Prostate gland (tissue), 2 donors: ENCODE measurements at regions not wholly inside any gene's neighbourhood (a gene's known extent, or its start where the extent isn't known, plus 50 kb on each side); places are given as distances from the start of the nearest gene placed in this dataset.
"Not testable (repeated sequence)": the region's sequence is repeated elsewhere in the genome, so short reads cannot be mapped to it uniquely, and the experiment has no call there.

Experiments
- DNase-seq: peaks from one replicate; pipeline ENCODE4 v3.0.0-alpha.2; 2019; ENCODE audit warnings: low spot score
- H3K27ac ChIP-seq, 2 donors: fragments of 200-600 bp; sonication (generic); 2 replicates each; pipeline ENCODE4 v1.5.1; 2017 to 2019
- H3K27me3 ChIP-seq: fragments of 200-600 bp; sonication (generic); replicated peaks from 2 replicates; pipeline ENCODE4 v1.5.1; 2019; ENCODE audit not compliant: insufficient read depth
- H3K36me3 ChIP-seq, 2 donors: fragments of 200-600 bp; sonication (generic); 1 replicate in 1 of 2; 2 replicates in 1 of 2; pipeline versions ENCODE4 v1.5.1 to v1.8.1; 2017 to 2019
- H3K4me1 ChIP-seq: fragments of 200-600 bp; sonication (generic); replicated peaks from 2 replicates; pipeline ENCODE4 v1.5.1; 2019
- H3K4me3 ChIP-seq, 2 donors: fragments of 200-600 bp; sonication (generic); 2 replicates each; pipeline ENCODE4 v1.5.1; 2017 to 2019
- H3K9me3 ChIP-seq: fragments of 200-600 bp; sonication (generic); 2 replicates; pipeline ENCODE4 v1.5.1; 2017
- POLR2A ChIP-seq: fragments of 450-650 bp; IDR thresholded peaks from one replicate; pipeline ENCODE4 v1.6.1; 2016; ENCODE audit warnings: antibody characterized with exemption, mild to moderate bottlenecking
- POLR2AphosphoS5 ChIP-seq: sonication (generic); formaldehyde crosslinking; IDR thresholded peaks from one replicate; pipeline ENCODE4 v1.6.1; 2017; ENCODE audit warnings: antibody characterized with exemption
- WGBS: methylation state at CpG from one replicate; pipeline ENCODE4 v1.1.5; 2018; 5-methylcytosine and 5-hydroxymethylcytosine counted together
- intact Hi-C: fragments of 100-400 bp; cut with DNase I; formaldehyde crosslinking; loops from one replicate; pipeline ENCODE4 v1.14.2; 2022
- TF ChIP-seq, protein P1 (sequence below), 4 experiments: fragments of 200-600 bp in 2 of 4; fragments of 450-650 bp in 2 of 4; sonication (generic) in 2 of 4; IDR thresholded peaks; 1 replicate in 3 of 4; 2 replicates in 1 of 4; pipeline ENCODE4 v1.5.1; 2016 to 2019; ENCODE audit warnings: antibody characterized with exemption in 4 of 4, mild to moderate bottlenecking in 2 of 4, moderate library complexity in 2 of 4

DNA sequence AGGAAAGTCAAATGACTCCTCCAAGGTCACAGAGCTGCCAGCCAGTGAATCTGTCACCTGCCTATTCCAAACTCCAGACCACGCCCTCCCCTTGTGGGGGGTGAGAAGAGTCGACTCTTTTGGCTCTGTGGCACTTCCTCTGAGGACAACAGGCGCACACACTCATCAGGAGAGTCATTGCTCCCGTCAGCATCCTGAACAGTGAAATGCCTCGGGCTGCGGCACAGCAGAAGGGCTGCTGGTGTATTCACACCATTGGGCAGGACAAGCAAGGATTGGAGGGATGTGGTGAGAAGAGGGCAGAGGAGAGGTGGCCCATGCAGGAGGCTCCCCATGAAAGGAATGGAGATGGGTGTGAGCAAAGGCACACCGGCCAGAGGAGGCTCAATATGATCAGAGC, 239.0 kb downstream of the TOMM20 start:
- H3K36me3 ChIP-seq = no peaks in the 10 kb centered on the region
- no peaks in the 10 kb centered on the region for H3K9me3 ChIP-seq
- H3K27ac ChIP-seq = no peak overlapping the region
- DNase-seq = no peak
- H3K4me3 ChIP-seq = no peak overlapping the region
- intact Hi-C loops = loop anchor here (5.0 kb wide), 1 partner anchor 167 kb away; no protein-coding TSS in a partner anchor
- TF ChIP-seq POLR2AphosphoS5 = no peak
- TF ChIP-seq, protein P1, sequence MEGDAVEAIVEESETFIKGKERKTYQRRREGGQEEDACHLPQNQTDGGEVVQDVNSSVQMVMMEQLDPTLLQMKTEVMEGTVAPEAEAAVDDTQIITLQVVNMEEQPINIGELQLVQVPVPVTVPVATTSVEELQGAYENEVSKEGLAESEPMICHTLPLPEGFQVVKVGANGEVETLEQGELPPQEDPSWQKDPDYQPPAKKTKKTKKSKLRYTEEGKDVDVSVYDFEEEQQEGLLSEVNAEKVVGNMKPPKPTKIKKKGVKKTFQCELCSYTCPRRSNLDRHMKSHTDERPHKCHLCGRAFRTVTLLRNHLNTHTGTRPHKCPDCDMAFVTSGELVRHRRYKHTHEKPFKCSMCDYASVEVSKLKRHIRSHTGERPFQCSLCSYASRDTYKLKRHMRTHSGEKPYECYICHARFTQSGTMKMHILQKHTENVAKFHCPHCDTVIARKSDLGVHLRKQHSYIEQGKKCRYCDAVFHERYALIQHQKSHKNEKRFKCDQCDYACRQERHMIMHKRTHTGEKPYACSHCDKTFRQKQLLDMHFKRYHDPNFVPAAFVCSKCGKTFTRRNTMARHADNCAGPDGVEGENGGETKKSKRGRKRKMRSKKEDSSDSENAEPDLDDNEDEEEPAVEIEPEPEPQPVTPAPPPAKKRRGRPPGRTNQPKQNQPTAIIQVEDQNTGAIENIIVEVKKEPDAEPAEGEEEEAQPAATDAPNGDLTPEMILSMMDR (IDR thresholded peaks at IDR 0.05) = no peak
- TF ChIP-seq POLR2A = no peak
- no peaks in the 10 kb centered on the region for H3K27me3 ChIP-seq
- 87% methylated on average over 7 of the region's 7 CpGs for WGBS
- no peaks in the 10 kb centered on the region for H3K4me1 ChIP-seq

DNA sequence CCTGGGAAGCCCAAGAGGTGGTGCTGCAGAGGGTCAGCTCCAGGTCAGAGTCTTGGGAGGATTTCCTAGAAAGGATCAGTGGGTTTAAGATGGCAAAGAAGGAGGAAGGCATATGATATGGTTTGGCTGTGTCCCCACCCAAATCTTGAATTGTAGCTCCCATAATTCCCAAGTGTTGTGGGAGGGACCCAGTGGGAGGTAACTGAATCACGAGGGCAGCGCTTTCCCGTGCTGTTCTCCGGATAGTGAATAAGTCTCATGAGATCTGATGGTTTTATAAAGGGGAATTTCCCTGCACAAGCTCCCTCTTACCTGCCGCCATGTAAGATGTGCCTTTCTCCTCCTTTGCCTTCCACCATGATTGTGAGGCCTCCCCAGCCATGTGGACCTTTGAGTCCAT, 240.4 kb downstream of the TOMM20 start:
- not testable (repeated sequence) for H3K27me3 ChIP-seq, H3K27ac ChIP-seq, H3K36me3 ChIP-seq, H3K9me3 ChIP-seq, DNase-seq, H3K4me1 ChIP-seq, H3K4me3 ChIP-seq
- WGBS = 95% methylated on average over 5 of the region's 5 CpGs
- intact Hi-C loops = loop anchor here (5.0 kb wide), 1 partner anchor 166 kb away; no protein-coding TSS in a partner anchor

DNA sequence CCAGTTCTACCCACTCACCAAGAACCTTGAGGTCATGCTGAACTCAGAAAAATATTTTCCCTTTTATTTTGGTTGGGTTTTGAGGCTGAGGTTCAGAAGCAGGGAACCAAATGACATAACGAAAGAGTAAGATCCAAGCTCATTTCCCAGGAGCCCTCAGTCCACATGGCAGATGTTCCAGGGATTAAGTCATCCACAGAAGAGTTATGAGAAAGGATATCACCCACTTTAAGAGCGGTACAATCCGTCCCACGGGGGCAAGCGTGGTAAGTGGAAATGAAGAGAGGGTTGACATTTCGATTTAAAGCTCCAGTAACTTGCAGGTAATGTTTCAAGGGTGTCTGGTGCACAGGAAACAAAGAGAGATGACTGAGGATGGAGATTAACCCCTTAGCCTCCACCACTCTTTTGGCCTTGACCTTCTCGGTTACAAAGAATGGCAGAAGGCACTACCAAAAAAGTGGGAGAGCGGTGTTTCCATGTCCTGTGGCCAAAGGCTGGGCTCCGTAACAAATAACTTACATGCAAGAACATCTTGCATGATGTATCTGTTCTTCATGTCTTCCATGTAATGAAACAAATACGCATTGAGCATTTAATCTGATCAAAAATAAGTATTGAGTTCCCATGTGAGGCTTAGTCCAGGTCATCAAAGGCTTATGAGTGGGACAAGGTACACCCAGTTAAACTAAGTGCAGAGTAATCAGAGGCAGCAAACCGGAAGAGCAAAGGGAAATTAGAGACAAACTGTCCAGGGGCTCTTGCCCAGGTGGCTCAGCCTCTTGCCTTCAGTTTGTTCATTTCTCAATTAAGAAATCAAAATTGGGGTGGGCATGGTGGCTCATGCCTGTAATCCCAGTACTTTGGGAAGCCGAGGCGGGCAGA, 241.4 kb downstream of the TOMM20 start:
- Histone ChIP-seq H3K9me3 (no peaks in the 10 kb centered on the region), H3K4me3 (no peak overlapping the region), H3K4me1 (no peaks in the 10 kb centered on the region), H3K27ac (peak overlapping the region; percentile 72), H3K36me3 (no peaks in the 10 kb centered on the region), H3K27me3 (no peaks in the 10 kb centered on the region)
- intact Hi-C loops = loop anchor here (2.0 to 5.0 kb wide), 2 partner anchors 30 to 165 kb away; no protein-coding TSS in a partner anchor
- no peak for DNase-seq
- TF ChIP-seq POLR2A (no peak), POLR2AphosphoS5 (no peak)
- TF ChIP-seq, protein P1 (IDR thresholded peaks at IDR 0.05) = no peak
- 46% methylated on average over 13 of the region's 13 CpGs for WGBS

DNA sequence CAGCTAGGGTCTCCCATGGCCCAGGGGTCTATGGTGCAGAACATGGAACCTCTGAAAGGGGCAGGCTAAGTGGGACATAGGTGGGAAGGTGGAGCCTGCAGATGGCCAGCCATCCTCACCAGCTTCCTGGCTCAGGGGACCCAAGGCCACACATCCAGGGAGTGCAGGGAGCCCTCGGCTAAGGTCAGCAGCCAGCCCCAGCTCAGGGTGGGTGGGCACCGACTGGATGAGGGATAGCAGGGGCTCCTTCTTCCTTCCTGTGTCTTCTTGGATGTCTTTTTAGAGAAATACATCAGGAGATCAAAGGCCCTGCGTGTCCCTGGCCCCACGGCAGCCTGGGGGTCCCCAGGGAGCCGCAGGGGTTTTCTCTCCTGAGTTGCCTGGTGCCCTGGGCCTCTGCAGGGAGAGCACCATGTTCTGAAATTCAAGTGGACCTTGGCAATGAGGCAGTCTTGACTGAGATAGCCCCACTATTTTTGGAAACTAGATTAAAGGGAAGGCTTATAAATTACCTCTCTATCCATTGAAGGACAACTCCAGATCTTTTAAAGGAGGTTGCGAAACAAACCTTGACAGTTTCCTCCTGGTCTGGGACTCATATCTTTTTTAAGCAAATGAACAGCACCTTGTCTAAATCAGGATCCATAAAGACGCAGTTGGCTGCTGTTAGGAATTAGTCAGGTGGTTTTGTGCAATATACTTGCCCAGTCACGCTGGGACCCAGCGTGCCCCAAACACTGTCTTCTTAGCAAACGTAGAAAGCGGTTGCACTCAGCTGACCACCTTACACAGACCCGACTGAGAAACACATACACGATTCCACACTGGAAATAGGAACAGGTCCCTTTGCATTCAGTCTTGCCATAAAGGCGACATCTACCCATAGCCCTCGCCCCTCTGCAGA, 242.3 kb downstream of the TOMM20 start:
- H3K36me3 ChIP-seq = no peaks in the 10 kb centered on the region
- peak overlapping the region; percentile 72 for H3K27ac ChIP-seq
- H3K9me3 ChIP-seq = no peaks in the 10 kb centered on the region
- no peak overlapping the region for H3K4me3 ChIP-seq
- WGBS = 30% methylated on average over 14 of the region's 15 CpGs
- H3K27me3 ChIP-seq = no peaks in the 10 kb centered on the region
- DNase-seq = peak; percentile 85
- TF ChIP-seq POLR2AphosphoS5 (peak; percentile 94), POLR2A (no peak)
- TF ChIP-seq, protein P1 (IDR thresholded peaks at IDR 0.05) = no peak
- no peaks in the 10 kb centered on the region for H3K4me1 ChIP-seq
- intact Hi-C loops = loop anchor here (2.0 to 5.0 kb wide), 2 partner anchors 30 to 164 kb away; no protein-coding TSS in a partner anchor

DNA sequence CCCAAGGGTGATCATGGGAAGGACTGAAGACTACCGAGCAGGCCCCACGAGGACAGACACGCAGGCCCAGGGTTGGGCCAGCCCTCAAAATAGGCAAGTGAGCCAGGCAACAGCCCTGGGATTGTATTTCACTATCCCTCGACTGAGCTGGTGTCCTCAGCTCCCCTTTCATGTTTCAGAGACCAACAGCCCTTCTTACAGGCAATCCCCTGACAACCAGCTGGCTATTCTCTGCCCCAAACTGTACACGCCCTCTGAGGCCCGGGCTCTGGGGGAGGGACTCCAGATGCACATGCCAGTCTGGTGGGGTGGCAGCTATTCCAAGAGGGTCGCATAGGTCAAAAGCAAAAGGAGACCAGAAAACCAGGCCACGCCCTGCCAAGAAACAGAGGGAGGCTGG, 243.0 kb downstream of the TOMM20 start:
- Histone ChIP-seq H3K4me3 (no peak overlapping the region), H3K4me1 (no peaks in the 10 kb centered on the region), H3K36me3 (no peaks in the 10 kb centered on the region), H3K27me3 (no peaks in the 10 kb centered on the region), H3K27ac (peak overlapping the region; percentile 72), H3K9me3 (no peaks in the 10 kb centered on the region)
- DNase-seq = no peak
- TF ChIP-seq, protein P1 (IDR thresholded peaks at IDR 0.05) = no peak
- TF ChIP-seq POLR2A = no peak
- no peak for TF ChIP-seq POLR2AphosphoS5
- intact Hi-C loops = loop anchor here (5.0 kb wide), 1 partner anchor 163 kb away; no protein-coding TSS in a partner anchor
- WGBS = 55% methylated on average over 8 of the region's 8 CpGs
